ENCODE measurements at regions not wholly inside any gene's neighbourhood (a gene's known extent, or its start where the extent isn't known, plus 50 kb on each side); places are given as distances from the start of the nearest gene placed in this dataset.

DNA sequence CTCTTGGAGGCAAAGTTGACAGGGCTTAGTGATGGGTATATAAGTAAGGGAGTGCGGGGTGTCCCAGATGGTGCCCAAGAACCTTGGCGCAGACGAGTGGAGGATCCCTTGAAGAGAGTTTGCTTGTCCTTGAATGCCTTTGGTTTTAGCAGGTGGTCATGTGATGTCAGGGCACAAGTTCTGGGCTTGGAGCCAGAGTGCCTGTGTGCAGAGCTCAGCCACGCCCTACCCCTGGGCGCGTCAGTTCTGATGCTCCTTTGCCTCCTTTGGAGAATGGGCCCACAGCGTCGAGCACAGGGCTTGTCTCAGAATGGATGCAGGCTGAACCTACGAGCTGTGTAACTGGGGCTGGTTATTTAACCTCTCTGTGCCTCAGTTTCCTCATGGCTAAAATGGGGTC, 412.2 kb upstream of the EEF2KMT start:
- no peaks in the 10 kb centered on the region for H3K36me3 ChIP-seq
- H3K27me3 ChIP-seq (replicated peaks in 1 of 7) = peaks cover 0 to 33% (median 0%) of the 10 kb centered on the region in 7 donors
- intact Hi-C loops (cut with DNase I; ENCODE audit: low total_unique reads) = no loop called here
- no peak overlapping the region for H3K4me3 ChIP-seq
- H3K27ac ChIP-seq = no peak overlapping the region
- no peak for TF ChIP-seq POLR2AphosphoS5 (IDR thresholded peaks at IDR 0.05)
- TF ChIP-seq, protein P1, sequence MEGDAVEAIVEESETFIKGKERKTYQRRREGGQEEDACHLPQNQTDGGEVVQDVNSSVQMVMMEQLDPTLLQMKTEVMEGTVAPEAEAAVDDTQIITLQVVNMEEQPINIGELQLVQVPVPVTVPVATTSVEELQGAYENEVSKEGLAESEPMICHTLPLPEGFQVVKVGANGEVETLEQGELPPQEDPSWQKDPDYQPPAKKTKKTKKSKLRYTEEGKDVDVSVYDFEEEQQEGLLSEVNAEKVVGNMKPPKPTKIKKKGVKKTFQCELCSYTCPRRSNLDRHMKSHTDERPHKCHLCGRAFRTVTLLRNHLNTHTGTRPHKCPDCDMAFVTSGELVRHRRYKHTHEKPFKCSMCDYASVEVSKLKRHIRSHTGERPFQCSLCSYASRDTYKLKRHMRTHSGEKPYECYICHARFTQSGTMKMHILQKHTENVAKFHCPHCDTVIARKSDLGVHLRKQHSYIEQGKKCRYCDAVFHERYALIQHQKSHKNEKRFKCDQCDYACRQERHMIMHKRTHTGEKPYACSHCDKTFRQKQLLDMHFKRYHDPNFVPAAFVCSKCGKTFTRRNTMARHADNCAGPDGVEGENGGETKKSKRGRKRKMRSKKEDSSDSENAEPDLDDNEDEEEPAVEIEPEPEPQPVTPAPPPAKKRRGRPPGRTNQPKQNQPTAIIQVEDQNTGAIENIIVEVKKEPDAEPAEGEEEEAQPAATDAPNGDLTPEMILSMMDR (IDR thresholded peaks at IDR 0.05 in 8 of 11, conservative IDR thresholded peaks at IDR 0.05 in 3 of 11) = no peak
- TF ChIP-seq POLR2A (IDR thresholded peaks at IDR 0.05) = no peak
- H3K4me1 ChIP-seq = no peaks in the 10 kb centered on the region
- peaks cover 0 to 5% (median 0%) of the 10 kb centered on the region in 8 donors for H3K9me3 ChIP-seq
- DNase-seq = no peak
- WGBS, 5 donors = 84 to 91% (median 88%) methylated on average over 9 of the region's 9 CpGs

DNA sequence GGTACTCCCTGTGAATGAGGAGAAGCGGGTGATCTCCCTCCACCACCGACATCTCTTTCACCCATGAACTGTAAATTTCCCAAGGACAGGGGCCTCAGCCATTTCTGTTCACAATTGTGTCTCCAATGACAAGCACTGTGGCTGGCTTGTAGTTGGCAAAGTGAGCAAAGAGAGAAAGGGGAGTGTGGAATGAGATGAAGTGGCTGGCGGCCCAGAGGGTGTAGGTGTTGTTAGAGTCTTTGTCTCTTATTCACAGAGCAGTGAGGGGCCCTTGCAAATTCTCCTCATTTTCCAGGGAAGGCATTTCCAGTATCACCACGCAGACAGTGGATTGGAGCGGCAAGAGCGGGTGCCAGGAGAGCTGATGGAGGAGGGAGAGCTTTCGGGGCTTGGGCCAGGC, 411.7 kb upstream of the EEF2KMT start:
- H3K4me1 ChIP-seq = no peaks in the 10 kb centered on the region
- H3K27me3 ChIP-seq (replicated peaks in 1 of 7) = peaks cover 0 to 33% (median 0%) of the 10 kb centered on the region in 7 donors
- H3K9me3 ChIP-seq = peaks cover 0 to under 1% (median 0%) of the 10 kb centered on the region in 8 donors
- TF ChIP-seq, protein P1 (IDR thresholded peaks at IDR 0.05 in 8 of 11, conservative IDR thresholded peaks at IDR 0.05 in 3 of 11) = no peak
- TF ChIP-seq POLR2A (IDR thresholded peaks at IDR 0.05) (no peak), POLR2AphosphoS5 (IDR thresholded peaks at IDR 0.05) (no peak)
- no peak for DNase-seq
- H3K4me3 ChIP-seq = no peak overlapping the region
- intact Hi-C loops (cut with DNase I; ENCODE audit: low total_unique reads) = no loop called here
- H3K36me3 ChIP-seq = no peaks in the 10 kb centered on the region
- no peak overlapping the region for H3K27ac ChIP-seq
- WGBS, 5 donors = 80 to 94% (median 86%) methylated on average over 7 of the region's 7 CpGs

DNA sequence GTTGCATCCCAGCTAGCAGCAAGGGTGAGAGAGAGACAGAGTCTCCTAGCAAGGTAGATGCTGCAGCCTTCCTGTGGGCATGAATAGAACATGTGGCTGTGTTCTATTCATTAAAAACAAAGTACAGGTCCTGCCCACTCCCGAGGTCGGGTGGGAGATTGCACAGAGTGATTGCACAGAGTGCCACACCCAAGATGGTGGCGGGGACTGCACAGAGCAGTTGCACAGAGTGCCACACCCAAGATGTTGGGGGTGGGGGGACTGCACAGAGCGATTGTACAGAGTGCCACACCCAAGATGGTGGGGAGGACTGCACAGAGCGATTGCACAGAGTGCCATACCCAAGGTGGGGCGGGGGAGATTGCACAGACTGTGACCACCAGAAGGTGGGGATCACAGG, 410.8 kb upstream of the EEF2KMT start:
- TF ChIP-seq POLR2A (IDR thresholded peaks at IDR 0.05) (no peak), POLR2AphosphoS5 (IDR thresholded peaks at IDR 0.05) (no peak)
- TF ChIP-seq, protein P1 (IDR thresholded peaks at IDR 0.05 in 8 of 11, conservative IDR thresholded peaks at IDR 0.05 in 3 of 11) = no peak
- DNase-seq = no peak
- WGBS, 5 donors = 67 to 77% (median 75%) methylated on average over 6 of the region's 6 CpGs
- Histone ChIP-seq H3K9me3 (no peaks in the 10 kb centered on the region), H3K4me1 (no peaks in the 10 kb centered on the region), H3K27ac (no peak overlapping the region), H3K27me3 (replicated peaks in 1 of 7) (peaks cover 0 to 40% (median 0%) of the 10 kb centered on the region in 7 donors), H3K36me3 (no peaks in the 10 kb centered on the region), H3K4me3 (no peak overlapping the region)
- intact Hi-C loops (cut with DNase I; ENCODE audit: low total_unique reads) = no loop called here

DNA sequence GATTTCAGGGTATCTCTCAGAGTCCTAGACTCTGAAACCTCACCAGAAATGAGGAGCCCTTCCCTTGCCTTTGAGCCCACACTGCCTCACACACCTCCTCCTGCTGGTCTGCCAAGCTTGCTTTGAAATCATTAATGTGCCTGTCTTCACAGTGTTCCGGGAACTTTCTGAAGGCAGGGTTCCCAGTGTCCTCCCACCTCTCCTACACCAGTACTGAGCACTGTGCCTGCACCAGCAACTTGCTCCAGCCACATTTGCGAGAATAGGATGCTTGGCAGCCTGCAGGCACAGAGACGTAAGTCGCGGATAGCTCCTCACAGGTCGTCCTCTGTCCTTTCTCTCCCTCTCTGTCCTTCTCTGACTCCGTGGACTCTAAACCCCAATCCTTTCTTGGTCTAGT, 408.4 kb upstream of the EEF2KMT start:
- H3K9me3 ChIP-seq = no peaks in the 10 kb centered on the region
- no peaks in the 10 kb centered on the region for H3K4me1 ChIP-seq
- H3K36me3 ChIP-seq = no peaks in the 10 kb centered on the region
- no peak overlapping the region for H3K27ac ChIP-seq
- no peak for DNase-seq
- H3K27me3 ChIP-seq (replicated peaks in 1 of 7) = peaks cover 0 to 53% (median 0%) of the 10 kb centered on the region in 7 donors
- TF ChIP-seq, protein P1 (IDR thresholded peaks at IDR 0.05 in 8 of 11, conservative IDR thresholded peaks at IDR 0.05 in 3 of 11) = no peak
- TF ChIP-seq POLR2AphosphoS5 (IDR thresholded peaks at IDR 0.05) (no peak), POLR2A (IDR thresholded peaks at IDR 0.05) (no peak)
- intact Hi-C loops (cut with DNase I; ENCODE audit: low total_unique reads) = no loop called here
- 66 to 80% (median 72%) methylated on average over 7 of the region's 7 CpGs for WGBS, 5 donors
- no peak overlapping the region for H3K4me3 ChIP-seq
